ES-I3 (cell line): ENCODE measurements at regions not wholly inside any gene's neighbourhood (a gene's known extent, or its start where the extent isn't known, plus 50 kb on each side); places are given as distances from the start of the nearest gene placed in this dataset.

ENCODE experiments used
- H3K36me3 ChIP-seq: 2 replicates; pipeline ENCODE4 v1.6.1; 2013; ENCODE audit warnings: mild to moderate bottlenecking, low read length, control low read depth, moderate library complexity; ENCODE audit not compliant: insufficient read depth
- H3K4me1 ChIP-seq: 2 replicates; pipeline ENCODE4 v1.6.1; 2013; ENCODE audit warnings: mild to moderate bottlenecking, control low read depth, low read length; ENCODE audit not compliant: insufficient read depth
- H3K9ac ChIP-seq: 2 replicates; pipeline ENCODE4 v1.6.1; 2013; ENCODE audit warnings: low read depth, mild to moderate bottlenecking, low read length, moderate library complexity
- H3K9me3 ChIP-seq: 2 replicates; pipeline ENCODE4 v1.6.1; 2013; ENCODE audit warnings: mild to moderate bottlenecking, low read length, moderate library complexity; ENCODE audit not compliant: control insufficient read depth, insufficient read depth

DNA sequence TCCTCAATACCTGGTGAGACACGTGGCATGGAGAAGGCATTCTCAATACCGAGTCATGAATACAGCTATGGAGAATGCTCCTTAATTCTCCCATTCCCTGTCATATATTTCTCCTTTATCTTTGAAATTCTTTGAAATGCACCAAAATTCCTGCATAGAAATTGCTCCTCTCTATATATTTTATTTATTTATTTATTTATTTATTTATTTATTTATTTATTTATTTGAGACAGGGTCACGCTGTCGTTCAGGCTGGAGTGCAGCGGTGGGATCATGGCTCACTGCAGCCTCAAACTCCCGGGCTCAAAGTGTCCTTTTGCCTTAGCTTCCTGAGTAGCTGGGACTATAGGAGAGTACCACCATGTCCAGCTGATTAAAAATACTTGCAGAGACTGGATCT lies 190.3 kb upstream of the MAF start:
- no peaks in the 10 kb centered on the region for H3K36me3 ChIP-seq

DNA sequence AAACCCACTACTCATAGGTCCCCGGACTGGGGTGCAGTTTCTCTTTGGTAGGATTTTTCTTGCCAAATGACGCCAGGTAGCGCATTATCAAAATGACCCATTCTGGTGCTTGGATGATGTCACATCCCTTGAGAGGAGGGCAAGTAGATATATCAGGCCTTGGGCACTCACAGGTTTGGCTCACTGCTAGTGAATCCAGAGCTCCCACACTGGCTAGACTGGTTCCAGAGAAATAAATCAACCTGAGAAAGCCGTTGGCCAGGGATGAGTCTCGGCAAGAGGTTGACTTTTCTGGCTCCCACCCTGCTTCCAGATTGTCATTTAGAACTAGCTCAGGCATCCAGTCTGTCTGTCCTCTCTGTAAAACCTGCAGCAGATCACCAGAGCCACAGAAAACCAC lies 188.4 kb upstream of the MAF start:
- Histone ChIP-seq H3K9ac (no peak overlapping the region), H3K4me1 (no peaks in the 10 kb centered on the region), H3K36me3 (no peaks in the 10 kb centered on the region), H3K9me3 (no peaks in the 10 kb centered on the region)

More for the DNA sequence above, 190.3 kb upstream of the MAF start:
- Histone ChIP-seq H3K9me3 (no peaks in the 10 kb centered on the region), H3K4me1 (peaks cover 8% of the 10 kb centered on the region; the same call in 1 of the 2 replicates), H3K9ac (no peak overlapping the region)

- Histone ChIP-seq H3K36me3 (no peaks in the 10 kb centered on the region), H3K9ac (no peak overlapping the region), H3K4me1 (no peaks in the 10 kb centered on the region), H3K9me3 (no peaks in the 10 kb centered on the region)
Observed at GRCh38 chr16:79786389-79786788, 185.9 kb upstream of the MAF start.

- Histone ChIP-seq H3K9ac (no peak overlapping the region), H3K9me3 (no peaks in the 10 kb centered on the region), H3K36me3 (no peaks in the 10 kb centered on the region), H3K4me1 (no peaks in the 10 kb centered on the region)
Observed at GRCh38 chr16:79784007-79784406, 183.5 kb upstream of the MAF start.

GRCh38 chr16:79777679-79778078 lies 177.1 kb upstream of the MAF start:
- H3K9ac ChIP-seq, result no peak overlapping the region
- no peaks in the 10 kb centered on the region; the same call in 1 of the 2 replicates for H3K4me1 ChIP-seq
- no peaks in the 10 kb centered on the region for H3K36me3 ChIP-seq
- H3K9me3 ChIP-seq, result no peaks in the 10 kb centered on the region

DNA sequence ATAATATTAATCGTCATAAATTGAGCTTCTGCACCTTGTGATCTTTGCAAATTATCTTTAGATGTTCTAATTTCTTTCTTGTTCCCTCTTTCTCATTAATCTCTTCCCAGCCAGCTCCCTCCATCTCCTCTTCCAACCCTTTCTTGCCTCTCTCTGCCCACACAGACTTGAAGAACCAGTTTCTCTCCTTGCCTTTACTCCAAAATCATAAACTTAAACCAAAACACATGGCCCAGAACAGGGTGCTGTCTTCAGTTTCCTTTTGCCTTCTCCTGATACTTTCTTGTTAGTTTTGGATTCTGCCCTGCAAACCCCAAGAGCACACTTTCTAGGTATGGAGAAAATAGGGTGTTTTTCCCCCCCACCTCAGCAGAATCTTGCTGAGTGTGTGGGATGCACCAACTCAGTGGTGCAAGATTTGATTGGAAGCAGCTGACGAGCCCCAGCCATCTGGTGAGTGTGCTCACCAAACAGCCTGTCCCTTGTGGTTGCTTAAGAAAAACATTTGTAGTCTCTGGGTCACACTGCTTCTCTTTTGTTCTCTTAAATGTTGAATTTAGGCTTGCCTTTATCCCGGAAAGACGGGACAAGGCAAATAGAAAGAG lies 175.8 kb upstream of the MAF start:
- no peaks in the 10 kb centered on the region for H3K9me3 ChIP-seq
- no peaks in the 10 kb centered on the region for H3K36me3 ChIP-seq
- H3K4me1 ChIP-seq, result no peaks in the 10 kb centered on the region; the same call in 1 of the 2 replicates
- H3K9ac ChIP-seq, result no peak overlapping the region

- H3K9me3 ChIP-seq, result no peaks in the 10 kb centered on the region
- H3K36me3 ChIP-seq, result no peaks in the 10 kb centered on the region
- H3K4me1 ChIP-seq, result peaks cover 20% of the 10 kb centered on the region
- H3K9ac ChIP-seq, result no peak overlapping the region
Observed at GRCh38 chr16:79772784-79773183, 172.2 kb upstream of the MAF start.

- no peaks in the 10 kb centered on the region for H3K9me3 ChIP-seq
Observed at GRCh38 chr16:79772048-79772447, 171.5 kb upstream of the MAF start.

DNA sequence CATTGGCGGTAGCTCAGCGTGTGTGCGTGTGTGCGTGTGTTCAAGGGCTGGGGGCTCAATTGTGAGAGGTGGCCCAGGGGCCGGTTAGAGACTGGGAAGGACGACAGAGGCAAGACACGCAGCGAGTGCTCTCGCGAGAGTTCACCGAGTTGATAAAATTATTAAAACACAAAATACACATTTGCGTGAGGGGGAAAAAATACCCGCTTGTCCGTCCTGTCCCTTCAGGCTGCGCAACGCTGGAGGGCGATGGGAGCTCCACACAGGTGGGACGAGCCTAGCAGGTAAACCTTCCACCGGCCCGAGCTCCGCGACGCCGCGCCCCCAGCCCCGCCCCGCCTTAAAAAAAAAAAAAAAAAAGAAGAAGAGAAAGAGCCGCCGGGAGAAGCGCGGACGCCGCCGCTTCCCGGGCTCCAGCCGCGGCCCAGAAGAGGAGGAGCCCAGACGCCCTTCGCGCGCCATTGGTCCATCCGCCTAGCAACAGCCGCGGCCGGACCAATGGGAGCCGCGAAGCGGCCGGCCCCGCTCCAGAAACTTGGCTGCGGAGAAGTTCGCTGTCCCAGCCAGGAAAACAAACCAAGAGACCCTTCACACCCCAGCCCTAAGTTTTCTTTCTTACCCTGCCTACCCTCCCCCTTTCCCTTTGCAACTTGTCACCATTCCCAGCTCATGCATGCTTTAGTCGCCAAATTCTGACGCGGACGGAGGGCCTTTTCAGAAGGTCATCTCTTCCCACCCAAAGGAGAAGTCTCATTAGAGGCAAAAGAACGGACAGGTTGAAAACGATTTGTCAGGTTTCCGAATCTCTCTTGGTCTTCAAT lies 169.9 kb upstream of the MAF start:
- H3K9me3 ChIP-seq, result no peaks in the 10 kb centered on the region
- H3K4me1 ChIP-seq, result peaks cover 20% of the 10 kb centered on the region
- no peaks in the 10 kb centered on the region for H3K36me3 ChIP-seq
- peak overlapping the region; percentile 89 for H3K9ac ChIP-seq

More at GRCh38 chr16:79772048-79772447, 171.5 kb upstream of the MAF start:
- Histone ChIP-seq H3K9ac (no peak overlapping the region), H3K4me1 (peaks cover 20% of the 10 kb centered on the region), H3K36me3 (no peaks in the 10 kb centered on the region)

DNA sequence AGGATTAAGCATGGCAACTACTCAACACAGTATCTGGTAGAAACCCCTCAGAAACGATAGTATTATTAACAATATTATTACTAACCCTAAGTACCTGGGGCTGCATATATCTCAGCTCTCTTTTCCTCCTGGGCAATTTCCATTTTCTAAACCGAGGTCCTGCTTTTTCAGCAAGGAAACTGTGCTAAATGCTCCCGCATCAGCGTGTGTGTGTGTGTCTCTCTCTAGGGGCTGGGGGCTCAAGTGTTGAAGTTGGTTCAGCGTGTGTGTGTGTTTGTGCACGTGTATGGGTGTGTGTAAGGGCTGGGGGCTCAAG lies 169.3 kb upstream of the MAF start:
- Histone ChIP-seq H3K36me3 (no peaks in the 10 kb centered on the region), H3K9ac (peak overlapping the region; percentile 89), H3K4me1 (peaks cover 23% of the 10 kb centered on the region), H3K9me3 (no peaks in the 10 kb centered on the region)

- H3K9ac ChIP-seq, result no peak overlapping the region
- H3K36me3 ChIP-seq, result no peaks in the 10 kb centered on the region
- no peaks in the 10 kb centered on the region for H3K9me3 ChIP-seq
- H3K4me1 ChIP-seq, result peaks cover 26% of the 10 kb centered on the region
Observed at GRCh38 chr16:79769270-79769927, 168.9 kb upstream of the MAF start.

DNA sequence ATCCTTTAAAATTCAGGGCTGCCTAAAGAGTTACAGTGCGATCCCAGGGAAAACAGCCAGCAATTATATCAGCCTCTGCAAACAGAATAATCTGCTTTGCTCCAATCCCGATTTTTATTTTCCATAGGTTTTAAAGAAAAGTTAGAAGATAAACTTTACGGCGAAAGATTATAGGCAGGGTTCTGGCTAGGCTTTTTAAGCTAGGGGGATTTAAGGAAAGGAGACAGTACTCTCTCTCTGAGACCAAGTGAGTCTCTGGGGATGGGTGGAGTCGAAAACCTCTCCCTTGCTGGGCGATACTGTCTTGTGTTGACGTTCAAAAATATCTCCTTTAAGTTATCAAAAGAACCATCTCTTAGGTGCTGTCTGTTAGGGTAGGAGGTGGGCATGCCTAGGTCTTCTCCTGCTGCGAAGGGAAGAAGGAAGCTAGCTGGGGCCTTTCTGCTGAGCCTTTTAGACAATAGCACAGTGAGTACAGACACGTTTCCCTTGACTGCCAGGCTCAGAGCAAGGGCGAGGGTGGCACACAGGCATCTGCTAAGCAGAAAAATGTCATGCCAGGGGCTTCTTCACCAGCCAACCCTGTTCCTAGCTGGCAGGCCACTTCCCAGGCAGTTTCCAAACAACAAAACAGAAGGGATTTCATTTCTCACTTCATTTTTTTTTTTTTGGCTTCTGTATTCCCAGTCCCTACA lies 167.9 kb upstream of the MAF start:
- Histone ChIP-seq H3K9ac (no peak overlapping the region), H3K36me3 (no peaks in the 10 kb centered on the region), H3K9me3 (no peaks in the 10 kb centered on the region), H3K4me1 (peaks cover 26% of the 10 kb centered on the region)

- Histone ChIP-seq H3K9me3 (no peaks in the 10 kb centered on the region), H3K9ac (no peak overlapping the region)
Observed at GRCh38 chr16:79767421-79768275, 167.1 kb upstream of the MAF start.

More at GRCh38 chr16:79767421-79768275, 167.1 kb upstream of the MAF start:
- peaks cover 26% of the 10 kb centered on the region for H3K4me1 ChIP-seq
- no peaks in the 10 kb centered on the region for H3K36me3 ChIP-seq
